ENCODE measurements at regions not wholly inside any gene's neighbourhood (a gene's known extent, or its start where the extent isn't known, plus 50 kb on each side); places are given as distances from the start of the nearest gene placed in this dataset.

DNA sequence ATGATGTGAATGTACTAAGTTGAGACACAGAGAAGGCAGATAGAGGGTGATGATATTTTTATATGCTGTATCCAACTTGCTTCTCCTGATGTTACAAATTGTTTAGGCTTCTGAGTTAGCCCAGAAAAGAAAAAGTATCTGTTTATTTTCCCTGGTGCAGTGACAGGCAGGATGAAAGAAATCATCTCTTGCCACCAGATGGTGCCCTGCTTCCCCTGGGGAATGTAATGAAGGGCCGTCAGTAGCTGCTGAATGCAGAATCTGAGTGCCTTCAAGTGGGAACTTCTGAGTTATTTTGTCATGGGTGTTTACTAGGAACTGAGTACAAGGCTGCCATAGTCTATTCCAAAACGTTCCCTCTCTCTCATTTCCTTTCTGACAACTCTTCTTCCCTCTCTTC is 525.6 kb downstream of the MBD2 start:
- Histone ChIP-seq H2AFZ (ENCODE audit: low read length) (no peak overlapping the region), H3K4me1 (ENCODE audit: insufficient read depth, low read length, poor library complexity, severe bottlenecking) (no peaks in the 10 kb centered on the region), H3K36me3 (ENCODE audit: insufficient read depth, low read length) (no peaks in the 10 kb centered on the region), H3K79me2 (ENCODE audit: insufficient read depth, low read depth, low read length) (no peaks in the 10 kb centered on the region), H3K27ac (ENCODE audit: low read depth, low read length, poor library complexity, severe bottlenecking) (no peak overlapping the region), H3K9me3 (ENCODE audit: low read length) (no peaks in the 10 kb centered on the region), H3K4me2 (ENCODE audit: low read length) (no peak overlapping the region), H4K20me1 (ENCODE audit: insufficient read depth, low read length) (no peaks in the 10 kb centered on the region), H3K9me2 (ENCODE audit: insufficient read depth, low read length) (no peaks in the 10 kb centered on the region), H3K4me3 (ENCODE audit: low read depth, low read length, poor library complexity, severe bottlenecking) (no peak overlapping the region)
- BruUV-seq (replicated peaks): no TSS peak
- intact Hi-C loops (cut with micrococcal nuclease; ENCODE audit: unreplicated experiment): no loop called here
- peak; percentile 0 for DNase-seq (ENCODE audit: low spot score)
- CTCF ChIA-PET (ENCODE audit: unreplicated experiment): no interaction called here
- TF ChIP-seq, protein P1, sequence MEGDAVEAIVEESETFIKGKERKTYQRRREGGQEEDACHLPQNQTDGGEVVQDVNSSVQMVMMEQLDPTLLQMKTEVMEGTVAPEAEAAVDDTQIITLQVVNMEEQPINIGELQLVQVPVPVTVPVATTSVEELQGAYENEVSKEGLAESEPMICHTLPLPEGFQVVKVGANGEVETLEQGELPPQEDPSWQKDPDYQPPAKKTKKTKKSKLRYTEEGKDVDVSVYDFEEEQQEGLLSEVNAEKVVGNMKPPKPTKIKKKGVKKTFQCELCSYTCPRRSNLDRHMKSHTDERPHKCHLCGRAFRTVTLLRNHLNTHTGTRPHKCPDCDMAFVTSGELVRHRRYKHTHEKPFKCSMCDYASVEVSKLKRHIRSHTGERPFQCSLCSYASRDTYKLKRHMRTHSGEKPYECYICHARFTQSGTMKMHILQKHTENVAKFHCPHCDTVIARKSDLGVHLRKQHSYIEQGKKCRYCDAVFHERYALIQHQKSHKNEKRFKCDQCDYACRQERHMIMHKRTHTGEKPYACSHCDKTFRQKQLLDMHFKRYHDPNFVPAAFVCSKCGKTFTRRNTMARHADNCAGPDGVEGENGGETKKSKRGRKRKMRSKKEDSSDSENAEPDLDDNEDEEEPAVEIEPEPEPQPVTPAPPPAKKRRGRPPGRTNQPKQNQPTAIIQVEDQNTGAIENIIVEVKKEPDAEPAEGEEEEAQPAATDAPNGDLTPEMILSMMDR (conservative IDR thresholded peaks at IDR 0.05; ENCODE audit: low read length): peak; percentile 65
- TF ChIP-seq EZH2phosphoT487 (IDR thresholded peaks at IDR 0.05; ENCODE audit: borderline replicate concordance, low read depth, low read length): no peak
- POLR2A ChIA-PET: interaction anchor here (0.9 kb wide), 1 partner anchor 9 kb away, joined by 3 read pairs; no protein-coding TSS in a partner anchor

DNA sequence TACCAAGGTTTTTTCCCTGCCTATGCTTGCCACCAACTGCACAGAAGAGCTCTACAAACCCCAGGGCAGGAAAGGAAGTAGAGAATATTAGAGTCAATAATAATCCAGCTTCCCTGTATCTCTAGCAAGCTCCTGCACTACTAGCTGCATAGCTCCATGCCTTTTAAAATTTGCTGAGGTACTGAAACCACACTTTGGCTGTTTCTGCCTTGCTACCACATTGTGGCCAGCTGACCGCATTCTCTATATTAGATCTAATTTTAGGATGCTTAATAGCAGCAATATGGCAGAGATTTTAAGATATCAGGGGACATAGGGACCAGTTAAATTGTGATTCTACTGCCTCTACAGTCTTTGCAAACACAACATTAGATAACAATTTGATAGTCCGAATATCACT is 534.6 kb downstream of the MBD2 start:
- H3K4me1 ChIP-seq (ENCODE audit: insufficient read depth, low read length, poor library complexity, severe bottlenecking): no peaks in the 10 kb centered on the region
- intact Hi-C loops (cut with micrococcal nuclease; ENCODE audit: unreplicated experiment): no loop called here
- H2AFZ ChIP-seq (ENCODE audit: low read length): no peak overlapping the region
- no peaks in the 10 kb centered on the region for H3K79me2 ChIP-seq (ENCODE audit: insufficient read depth, low read depth, low read length)
- H3K4me2 ChIP-seq (ENCODE audit: low read length): no peak overlapping the region
- no peaks in the 10 kb centered on the region for H3K9me2 ChIP-seq (ENCODE audit: insufficient read depth, low read length)
- no peak for DNase-seq (ENCODE audit: low spot score)
- no peaks in the 10 kb centered on the region for H3K36me3 ChIP-seq (ENCODE audit: insufficient read depth, low read length)
- H3K9me3 ChIP-seq (ENCODE audit: low read length): no peaks in the 10 kb centered on the region
- no peak overlapping the region for H3K27ac ChIP-seq (ENCODE audit: low read depth, low read length, poor library complexity, severe bottlenecking)
- no peak overlapping the region for H3K4me3 ChIP-seq (ENCODE audit: low read depth, low read length, poor library complexity, severe bottlenecking)
- CTCF ChIA-PET (ENCODE audit: unreplicated experiment): no interaction called here
- POLR2A ChIA-PET: no interaction called here
- no TSS peak for BruUV-seq (replicated peaks)
- no peak for TF ChIP-seq EZH2phosphoT487 (IDR thresholded peaks at IDR 0.05; ENCODE audit: borderline replicate concordance, low read depth, low read length)
- TF ChIP-seq, protein P1 (conservative IDR thresholded peaks at IDR 0.05; ENCODE audit: low read length): no peak
- H4K20me1 ChIP-seq (ENCODE audit: insufficient read depth, low read length): no peaks in the 10 kb centered on the region

DNA sequence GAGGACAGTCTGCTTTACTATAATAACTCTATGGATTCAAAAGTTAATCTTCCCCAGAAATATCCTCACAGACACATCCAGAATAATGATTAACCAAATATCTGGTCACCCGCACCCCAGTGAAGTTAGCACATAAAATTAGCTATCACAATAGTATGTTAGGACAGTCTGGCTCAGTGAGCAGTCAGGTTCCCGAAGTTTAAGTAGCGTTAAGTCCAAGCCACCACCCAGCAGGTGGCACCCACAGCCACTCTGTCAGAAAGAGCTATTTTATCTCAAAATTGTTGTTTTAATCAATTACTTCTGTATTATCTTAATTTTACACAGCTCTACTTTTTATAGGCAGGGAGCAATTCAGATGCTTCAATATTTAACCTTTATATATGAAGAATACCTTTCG is 537.5 kb downstream of the MBD2 start:
- TF ChIP-seq, protein P1 (conservative IDR thresholded peaks at IDR 0.05; ENCODE audit: low read length): 0 out of 2 replicates have a peak, but pooled peaks have one; percentile 20
- TF ChIP-seq EZH2phosphoT487 (IDR thresholded peaks at IDR 0.05; ENCODE audit: borderline replicate concordance, low read depth, low read length): no peak
- CTCF ChIA-PET (ENCODE audit: unreplicated experiment): no interaction called here
- intact Hi-C loops (cut with micrococcal nuclease; ENCODE audit: unreplicated experiment): no loop called here

More for the DNA sequence above, 537.5 kb downstream of the MBD2 start:
- no peaks in the 10 kb centered on the region for H3K79me2 ChIP-seq (ENCODE audit: insufficient read depth, low read depth, low read length)
- H4K20me1 ChIP-seq (ENCODE audit: insufficient read depth, low read length): no peaks in the 10 kb centered on the region
- no peaks in the 10 kb centered on the region for H3K9me3 ChIP-seq (ENCODE audit: low read length)
- H3K4me2 ChIP-seq (ENCODE audit: low read length): no peak overlapping the region
- no peak for DNase-seq (ENCODE audit: low spot score)
- no TSS peak for BruUV-seq (replicated peaks)
- POLR2A ChIA-PET: no interaction called here
- no peaks in the 10 kb centered on the region for H3K4me1 ChIP-seq (ENCODE audit: insufficient read depth, low read length, poor library complexity, severe bottlenecking)
- no peak overlapping the region for H3K27ac ChIP-seq (ENCODE audit: low read depth, low read length, poor library complexity, severe bottlenecking)
- H3K9me2 ChIP-seq (ENCODE audit: insufficient read depth, low read length): no peaks in the 10 kb centered on the region
- H3K4me3 ChIP-seq (ENCODE audit: low read depth, low read length, poor library complexity, severe bottlenecking): no peak overlapping the region
- H3K36me3 ChIP-seq (ENCODE audit: insufficient read depth, low read length): no peaks in the 10 kb centered on the region
- no peak overlapping the region for H2AFZ ChIP-seq (ENCODE audit: low read length)
